ENCODE measurements at regions not wholly inside any gene's neighbourhood (a gene's known extent, or its start where the extent isn't known, plus 50 kb on each side); places are given as distances from the start of the nearest gene placed in this dataset.

- Histone ChIP-seq H3K56ac (replicated peaks; ENCODE audit: insufficient read length, low read depth, low read length) (no peak overlapping the region), H3K4me1 (replicated peaks in 1 of 4; ENCODE audit: control insufficient read depth in 3 of 4, insufficient read depth in 4 of 4, low read length in 3 of 4) (no peaks in the 10 kb centered on the region), H3K27ac (ENCODE audit: low read depth, low read length) (no peak overlapping the region), H2AFZ (ENCODE audit: low read length) (no peak overlapping the region; the same call in 1 of the 2 replicates), H4K20me1 (replicated peaks in 1 of 2; ENCODE audit: control insufficient read depth in 1 of 2, insufficient read depth in 2 of 2, low read length in 2 of 2) (no peaks in the 10 kb centered on the region), H2BK5ac (ENCODE audit: low read depth, low read length) (no peak overlapping the region), H3K79me2 (ENCODE audit: control insufficient read depth in 1 of 2, insufficient read depth in 2 of 2, low read length in 2 of 2) (no peaks in the 10 kb centered on the region), H3K4ac (replicated peaks; ENCODE audit: insufficient read length, low read depth, low read length) (no peak overlapping the region), H3K18ac (ENCODE audit: extremely low read depth, low read length) (no peak overlapping the region), H2AK5ac (ENCODE audit: low read depth, low read length) (no peak overlapping the region), H2BK120ac (replicated peaks; ENCODE audit: low read depth, low read length) (no peak overlapping the region), H3K79me1 (ENCODE audit: low read depth, low read length) (no peaks in the 10 kb centered on the region), H3K4me3 (ENCODE audit: extremely low read depth in 1 of 4, insufficient read depth in 2 of 4, low read depth in 3 of 4, low read length in 4 of 4) (no peak overlapping the region), H2BK12ac (ENCODE audit: low read depth, low read length) (no peak overlapping the region), H3K23me2 (ENCODE audit: low read depth, low read length) (no peaks in the 10 kb centered on the region), H3K36me3 (ENCODE audit: control insufficient read depth in 2 of 4, insufficient read depth in 4 of 4, low read length in 3 of 4) (no peaks in the 10 kb centered on the region), H3K9me3 (ENCODE audit: insufficient read depth in 2 of 2, low read depth in 1 of 2, low read length in 1 of 2) (0 out of 4 replicates have a peak, but pooled peaks cover 0 to 6% of the 10 kb centered on the region in 2 experiments), H4K91ac (replicated peaks; ENCODE audit: insufficient read length, low read length) (no peak overlapping the region), H2BK15ac (ENCODE audit: low read length) (no peak overlapping the region), H3K14ac (ENCODE audit: insufficient read length) (no peak overlapping the region), H3K4me2 (ENCODE audit: insufficient read depth in 1 of 2, low read depth in 2 of 2, low read length in 2 of 2) (no peak overlapping the region), H3K27me3 (replicated peaks in 1 of 4; ENCODE audit: control insufficient read depth in 3 of 4, extremely low read depth in 1 of 4, insufficient read depth in 3 of 4, low read length in 3 of 4) (no peaks in the 10 kb centered on the region), H3K23ac (ENCODE audit: insufficient read length) (no peak overlapping the region), H4K5ac (ENCODE audit: insufficient read length, low read depth, low read length) (no peak overlapping the region), H2BK20ac (ENCODE audit: low read length) (no peak overlapping the region), H4K8ac (ENCODE audit: extremely low read depth, insufficient read depth, low read length) (no peak overlapping the region), H3K9ac (replicated peaks in 1 of 4; ENCODE audit: extremely low read depth in 1 of 4, low read depth in 3 of 4, low read length in 3 of 4) (no peak overlapping the region)
- ChIA-PET CTCF (ENCODE audit: partially characterized antibody) (interaction anchor here (1.4 kb wide), 1 partner anchor 11 kb away, joined by 5 read pairs; no protein-coding TSS in a partner anchor), POLR2A (ENCODE audit: partially characterized antibody) (interaction anchor here (1.2 kb wide), 1 partner anchor 9 kb away, joined by 3 read pairs; no protein-coding TSS in a partner anchor)
- FAIRE-seq (no peak), DNase-seq (ENCODE audit: low read depth in 1 of 2, low spot score in 2 of 2) (no peak)
- 93% methylated on average over 1 of the region's 1 CpG; no CpG with 5 or more reads in 1 of the 2 experiments for WGBS, 2 experiments (ENCODE audit: extremely low coverage in 1 of 2, insufficient coverage in 1 of 2, insufficient read length in 1 of 2, insufficient replicate concordance in 2 of 2, low coverage in 1 of 2, low lambda C conversion rate in 2 of 2, missing lambda C conversion rate in 1 of 2)
- no peak for TF ChIP-seq RXRA (IDR thresholded peaks at IDR 0.05; ENCODE audit: insufficient read depth, low read depth, low read length)
- TF ChIP-seq EZH2 (IDR thresholded peaks at IDR 0.05; ENCODE audit: low read depth, low read length, severe bottlenecking), result no peak
- TF ChIP-seq HDAC6 (IDR thresholded peaks at IDR 0.05; ENCODE audit: low read depth, low read length), result no peak
- no peak for TF ChIP-seq POU5F1 (IDR thresholded peaks at IDR 0.05; ENCODE audit: low read depth, low read length)
- TF ChIP-seq EGR1 (IDR thresholded peaks at IDR 0.05; ENCODE audit: borderline replicate concordance, low read depth, low read length), result no peak
- TF ChIP-seq, protein P1, sequence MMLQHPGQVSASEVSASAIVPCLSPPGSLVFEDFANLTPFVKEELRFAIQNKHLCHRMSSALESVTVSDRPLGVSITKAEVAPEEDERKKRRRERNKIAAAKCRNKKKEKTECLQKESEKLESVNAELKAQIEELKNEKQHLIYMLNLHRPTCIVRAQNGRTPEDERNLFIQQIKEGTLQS (IDR thresholded peaks at IDR 0.05; ENCODE audit: insufficient read depth, low read depth, low read length), result no peak
- no peak for TF ChIP-seq SP2 (IDR thresholded peaks at IDR 0.05; ENCODE audit: low read length)
- no peak for TF ChIP-seq TBP (IDR thresholded peaks at IDR 0.05; ENCODE audit: low read depth, low read length)
- TF ChIP-seq YY1 (IDR thresholded peaks at IDR 0.05; ENCODE audit: low read depth, low read length), result no peak
- TF ChIP-seq CTBP2 (IDR thresholded peaks at IDR 0.05; ENCODE audit: borderline replicate concordance, insufficient read depth, insufficient read length, low read length), result no peak
- TF ChIP-seq CHD1 (IDR thresholded peaks at IDR 0.05; ENCODE audit: low read depth, low read length), result no peak
- TF ChIP-seq SRF (IDR thresholded peaks at IDR 0.05; ENCODE audit: low read depth, low read length), result no peak
- TF ChIP-seq JUN (IDR thresholded peaks at IDR 0.05; ENCODE audit: low read depth, low read length), result no peak
- TF ChIP-seq ASH2L (IDR thresholded peaks at IDR 0.05; ENCODE audit: low read length), result no peak
These were observed 61.8 kb upstream of the PLEKHG1 start for GRCh38 chr6:150537893-150538292.

Data from H1 (cell line).